ENCODE measurements at regions not wholly inside any gene's neighbourhood (a gene's known extent, or its start where the extent isn't known, plus 50 kb on each side); places are given as distances from the start of the nearest gene placed in this dataset.

DNA sequence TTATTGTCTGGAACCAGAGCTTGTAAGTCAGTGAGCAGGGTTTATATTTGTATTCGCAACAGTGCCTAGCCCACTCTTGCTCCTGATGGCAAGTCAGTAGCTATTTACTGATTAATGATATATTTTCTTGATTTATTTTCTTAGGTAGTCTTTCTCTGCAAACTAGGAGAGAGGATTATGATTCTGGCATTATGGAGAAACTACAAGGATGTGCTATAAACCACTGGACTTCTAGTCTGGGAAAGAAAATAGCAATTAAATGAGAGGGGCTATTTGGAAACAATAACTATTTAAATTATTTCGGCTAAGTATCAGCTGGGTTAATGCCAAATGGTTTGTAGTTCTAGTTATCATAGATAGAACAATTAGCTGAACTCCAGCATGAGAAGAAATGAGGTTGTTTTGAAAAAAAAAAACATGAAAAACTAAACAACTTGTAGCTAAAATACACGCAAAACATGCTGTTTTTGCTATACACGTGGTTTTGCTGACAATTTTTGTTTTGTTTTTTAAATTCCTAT lies 304.9 kb upstream of the TCF21 start:
- Histone ChIP-seq H3K79me2 (ENCODE audit: insufficient read depth, low read depth) (no peaks in the 10 kb centered on the region), H3K9ac (no peak overlapping the region), H3K36me3 (ENCODE audit: insufficient read depth) (no peaks in the 10 kb centered on the region), H2AFZ (ENCODE audit: low read depth) (no peak overlapping the region), H3K4me3 (IDR thresholded peaks at IDR 0.05; ENCODE audit: insufficient read depth, low read depth, low read length) (no peak overlapping the region), H3K4me2 (no peak overlapping the region), H3K4me1 (ENCODE audit: low read depth, poor library complexity, severe bottlenecking) (no peaks in the 10 kb centered on the region), H4K20me1 (ENCODE audit: insufficient read depth) (no peaks in the 10 kb centered on the region), H3K27me3 (ENCODE audit: insufficient read depth, low read depth) (no peaks in the 10 kb centered on the region), H3K27ac (no peak overlapping the region)
- TF ChIP-seq, protein P1, sequence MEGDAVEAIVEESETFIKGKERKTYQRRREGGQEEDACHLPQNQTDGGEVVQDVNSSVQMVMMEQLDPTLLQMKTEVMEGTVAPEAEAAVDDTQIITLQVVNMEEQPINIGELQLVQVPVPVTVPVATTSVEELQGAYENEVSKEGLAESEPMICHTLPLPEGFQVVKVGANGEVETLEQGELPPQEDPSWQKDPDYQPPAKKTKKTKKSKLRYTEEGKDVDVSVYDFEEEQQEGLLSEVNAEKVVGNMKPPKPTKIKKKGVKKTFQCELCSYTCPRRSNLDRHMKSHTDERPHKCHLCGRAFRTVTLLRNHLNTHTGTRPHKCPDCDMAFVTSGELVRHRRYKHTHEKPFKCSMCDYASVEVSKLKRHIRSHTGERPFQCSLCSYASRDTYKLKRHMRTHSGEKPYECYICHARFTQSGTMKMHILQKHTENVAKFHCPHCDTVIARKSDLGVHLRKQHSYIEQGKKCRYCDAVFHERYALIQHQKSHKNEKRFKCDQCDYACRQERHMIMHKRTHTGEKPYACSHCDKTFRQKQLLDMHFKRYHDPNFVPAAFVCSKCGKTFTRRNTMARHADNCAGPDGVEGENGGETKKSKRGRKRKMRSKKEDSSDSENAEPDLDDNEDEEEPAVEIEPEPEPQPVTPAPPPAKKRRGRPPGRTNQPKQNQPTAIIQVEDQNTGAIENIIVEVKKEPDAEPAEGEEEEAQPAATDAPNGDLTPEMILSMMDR (conservative IDR thresholded peaks at IDR 0.05; ENCODE audit: low read depth, low read length) = no peak

DNA sequence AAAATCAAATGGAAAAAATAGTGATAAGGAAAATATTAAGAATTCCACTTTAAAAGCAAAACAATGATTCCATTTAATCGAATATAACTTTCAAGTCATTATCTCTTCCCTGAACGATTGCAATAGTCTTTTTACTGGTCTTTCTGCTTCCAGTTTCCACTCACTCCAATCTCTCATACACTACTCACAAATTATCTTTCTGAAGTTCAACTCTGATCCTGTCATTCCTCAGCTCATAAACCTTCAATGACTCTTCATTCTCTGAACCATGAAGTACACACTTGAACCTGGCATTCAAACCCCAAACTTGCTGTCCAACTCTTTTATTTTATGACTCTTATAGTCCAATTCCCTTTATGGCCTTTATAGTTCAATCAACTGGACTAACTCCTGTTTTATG lies 304.1 kb upstream of the TCF21 start:
- Histone ChIP-seq H2AFZ (ENCODE audit: low read depth) (no peak overlapping the region), H3K4me3 (IDR thresholded peaks at IDR 0.05; ENCODE audit: insufficient read depth, low read depth, low read length) (no peak overlapping the region), H3K79me2 (ENCODE audit: insufficient read depth, low read depth) (no peaks in the 10 kb centered on the region), H3K27me3 (ENCODE audit: insufficient read depth, low read depth) (no peaks in the 10 kb centered on the region), H4K20me1 (ENCODE audit: insufficient read depth) (no peaks in the 10 kb centered on the region), H3K9ac (no peak overlapping the region), H3K4me1 (ENCODE audit: low read depth, poor library complexity, severe bottlenecking) (no peaks in the 10 kb centered on the region), H3K4me2 (no peak overlapping the region), H3K36me3 (ENCODE audit: insufficient read depth) (no peaks in the 10 kb centered on the region), H3K27ac (no peak overlapping the region)
- TF ChIP-seq, protein P1 (conservative IDR thresholded peaks at IDR 0.05; ENCODE audit: low read depth, low read length) = no peak

DNA sequence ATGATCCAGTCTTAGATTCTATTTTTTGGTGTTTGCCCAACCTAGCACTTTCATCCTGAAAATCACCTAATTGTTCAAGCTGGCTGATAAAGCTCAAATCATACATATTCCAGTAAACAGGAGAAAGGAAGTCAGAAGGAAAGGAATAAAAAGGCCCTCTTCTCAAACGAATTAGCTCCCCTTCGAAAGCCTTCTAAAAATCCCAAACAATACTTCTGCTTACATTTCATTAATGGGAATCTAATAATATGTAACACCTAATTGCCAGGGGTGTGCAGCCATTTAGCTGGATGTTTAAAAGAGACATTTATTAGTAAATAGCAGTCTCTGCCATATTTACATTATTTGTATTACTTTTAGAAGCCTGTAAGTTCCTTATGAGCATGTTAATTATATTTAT lies 302.9 kb upstream of the TCF21 start:
- Histone ChIP-seq H2AFZ (ENCODE audit: low read depth) (no peak overlapping the region), H3K36me3 (ENCODE audit: insufficient read depth) (no peaks in the 10 kb centered on the region), H3K4me1 (ENCODE audit: low read depth, poor library complexity, severe bottlenecking) (no peaks in the 10 kb centered on the region), H4K20me1 (ENCODE audit: insufficient read depth) (no peaks in the 10 kb centered on the region), H3K9ac (no peak overlapping the region), H3K79me2 (ENCODE audit: insufficient read depth, low read depth) (no peaks in the 10 kb centered on the region), H3K4me2 (no peak overlapping the region), H3K27me3 (ENCODE audit: insufficient read depth, low read depth) (no peaks in the 10 kb centered on the region), H3K27ac (no peak overlapping the region), H3K4me3 (IDR thresholded peaks at IDR 0.05; ENCODE audit: insufficient read depth, low read depth, low read length) (no peak overlapping the region)
- TF ChIP-seq, protein P1 (conservative IDR thresholded peaks at IDR 0.05; ENCODE audit: low read depth, low read length) = no peak

DNA sequence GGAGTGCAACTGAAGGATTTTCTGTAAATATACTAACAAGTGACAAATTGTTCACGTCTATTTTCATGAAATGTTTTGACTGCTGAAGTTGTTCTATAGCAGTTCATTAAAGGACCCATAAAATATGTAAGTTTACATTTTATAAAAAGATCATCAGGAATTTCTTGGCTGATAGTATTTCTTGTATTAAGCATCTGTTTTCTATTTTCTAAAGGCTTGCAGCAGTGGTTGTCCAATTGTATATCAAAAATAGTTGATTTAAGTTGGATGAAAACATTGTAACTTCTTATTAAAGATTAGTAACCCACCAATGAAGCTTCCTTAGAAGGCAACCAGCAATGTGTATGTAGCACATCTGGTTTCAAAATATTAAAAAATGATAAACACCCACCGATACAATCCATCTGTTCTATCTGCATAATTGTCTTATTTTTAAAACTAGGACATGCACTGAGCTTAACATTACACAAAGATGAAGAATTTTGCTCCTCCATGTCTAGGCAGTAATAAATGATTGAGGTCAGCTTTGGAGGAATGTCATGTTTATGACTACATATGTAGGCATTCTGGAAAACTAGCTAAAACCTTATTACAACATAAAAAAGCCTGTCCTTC lies 301.3 kb upstream of the TCF21 start:
- Histone ChIP-seq H3K79me2 (ENCODE audit: insufficient read depth, low read depth) (no peaks in the 10 kb centered on the region), H3K9ac (no peak overlapping the region), H3K27ac (no peak overlapping the region), H3K4me1 (ENCODE audit: low read depth, poor library complexity, severe bottlenecking) (no peaks in the 10 kb centered on the region), H3K36me3 (ENCODE audit: insufficient read depth) (no peaks in the 10 kb centered on the region), H3K4me2 (no peak overlapping the region), H3K4me3 (IDR thresholded peaks at IDR 0.05; ENCODE audit: insufficient read depth, low read depth, low read length) (no peak overlapping the region), H2AFZ (ENCODE audit: low read depth) (no peak overlapping the region), H4K20me1 (ENCODE audit: insufficient read depth) (no peaks in the 10 kb centered on the region), H3K27me3 (ENCODE audit: insufficient read depth, low read depth) (no peaks in the 10 kb centered on the region)
- TF ChIP-seq, protein P1 (conservative IDR thresholded peaks at IDR 0.05; ENCODE audit: low read depth, low read length) = no peak
